ENCODE measurements at regions not wholly inside any gene's neighbourhood (a gene's known extent, or its start where the extent isn't known, plus 50 kb on each side); places are given as distances from the start of the nearest gene placed in this dataset.

DNA sequence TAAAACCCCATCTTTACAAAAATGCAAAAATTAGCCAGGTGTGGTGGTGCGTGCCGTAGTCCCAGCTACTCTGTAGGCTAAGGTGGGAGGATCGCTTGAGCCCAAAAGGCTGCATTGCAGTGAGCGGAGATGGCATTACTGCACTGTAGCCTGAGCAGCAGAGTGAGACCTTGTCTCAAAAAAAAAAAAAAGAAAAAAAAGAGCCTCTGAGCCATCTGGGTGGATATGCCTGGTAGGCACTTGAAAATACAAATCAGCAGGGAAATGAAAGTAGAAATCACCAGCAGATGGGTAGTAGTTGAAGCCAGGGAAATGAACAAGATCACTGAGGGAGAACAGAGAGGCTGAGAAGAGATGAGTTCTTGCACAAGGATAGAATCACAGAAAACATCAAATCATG is 131.0 kb upstream of the HMCN1 start:
- TF ChIP-seq, protein P1, sequence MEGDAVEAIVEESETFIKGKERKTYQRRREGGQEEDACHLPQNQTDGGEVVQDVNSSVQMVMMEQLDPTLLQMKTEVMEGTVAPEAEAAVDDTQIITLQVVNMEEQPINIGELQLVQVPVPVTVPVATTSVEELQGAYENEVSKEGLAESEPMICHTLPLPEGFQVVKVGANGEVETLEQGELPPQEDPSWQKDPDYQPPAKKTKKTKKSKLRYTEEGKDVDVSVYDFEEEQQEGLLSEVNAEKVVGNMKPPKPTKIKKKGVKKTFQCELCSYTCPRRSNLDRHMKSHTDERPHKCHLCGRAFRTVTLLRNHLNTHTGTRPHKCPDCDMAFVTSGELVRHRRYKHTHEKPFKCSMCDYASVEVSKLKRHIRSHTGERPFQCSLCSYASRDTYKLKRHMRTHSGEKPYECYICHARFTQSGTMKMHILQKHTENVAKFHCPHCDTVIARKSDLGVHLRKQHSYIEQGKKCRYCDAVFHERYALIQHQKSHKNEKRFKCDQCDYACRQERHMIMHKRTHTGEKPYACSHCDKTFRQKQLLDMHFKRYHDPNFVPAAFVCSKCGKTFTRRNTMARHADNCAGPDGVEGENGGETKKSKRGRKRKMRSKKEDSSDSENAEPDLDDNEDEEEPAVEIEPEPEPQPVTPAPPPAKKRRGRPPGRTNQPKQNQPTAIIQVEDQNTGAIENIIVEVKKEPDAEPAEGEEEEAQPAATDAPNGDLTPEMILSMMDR (IDR thresholded peaks at IDR 0.05; ENCODE audit: borderline replicate concordance, extremely low read depth, low read length, poor library complexity, severe bottlenecking) = no peak
- TF ChIP-seq EZH2 (IDR thresholded peaks at IDR 0.05; ENCODE audit: borderline replicate concordance, low read depth, low read length, severe bottlenecking) = no peak
